DMS79 (cell line): ENCODE measurements at regions not wholly inside any gene's neighbourhood (a gene's known extent, or its start where the extent isn't known, plus 50 kb on each side); places are given as distances from the start of the nearest gene placed in this dataset.

Experiments
- DNase-seq: peaks from one replicate; lab custom pipeline; 2025; lab: John Stamatoyannopoulos, UW

GRCh38 chr7:54956865-54957264, 62.0 kb upstream of the EGFR start:
- no peak for DNase-seq

- DNase-seq, result no peak
Observed at GRCh38 chr7:54960517-54960916, 58.3 kb upstream of the EGFR start.

GRCh38 chr7:54961391-54961790, 57.4 kb upstream of the EGFR start:
- DNase-seq, result no peak

- DNase-seq, result no peak
Observed at GRCh38 chr7:54963155-54963554, 55.7 kb upstream of the EGFR start.

GRCh38 chr7:54964136-54964535, 54.7 kb upstream of the EGFR start:
- no peak for DNase-seq

GRCh38 chr7:54967377-54967776, 51.4 kb upstream of the EGFR start:
- DNase-seq, result no peak

- DNase-seq, result no peak
Observed at GRCh38 chr7:54968018-54968417, 50.8 kb upstream of the EGFR start.
